Lower leg skin (tissue), 3 donors: ENCODE measurements at regions not wholly inside any gene's neighbourhood (a gene's known extent, or its start where the extent isn't known, plus 50 kb on each side); places are given as distances from the start of the nearest gene placed in this dataset.
"Not testable (repeated sequence)": the region's sequence is repeated elsewhere in the genome, so short reads cannot be mapped to it uniquely, and the experiment has no call there.

Source experiments
- CTCF ChIP-seq, 3 donors: fragments of 450-650 bp; IDR thresholded peaks; one replicate each; pipeline ENCODE4 v1.5.1; 2016; ENCODE audit warnings: antibody characterized with exemption in 3 of 3, mild to moderate bottlenecking in 3 of 3, moderate library complexity in 2 of 3
- POLR2A ChIP-seq, 2 donors: fragments of 450-650 bp; IDR thresholded peaks; one replicate each; pipeline ENCODE4 v1.6.1; 2016 to 2017; ENCODE audit warnings: antibody characterized with exemption in 2 of 2, mild to moderate bottlenecking in 1 of 2, moderate library complexity in 1 of 2

GRCh38 chr5:100096328-100096727 lies 438.8 kb upstream of the FAM174A start:
- TF ChIP-seq CTCF, POLR2A (IDR thresholded peaks at IDR 0.05): not testable (repeated sequence)
